Activated effector memory CD4-positive, alpha-beta T cell treated with anti-CD3 and anti-CD28 coated beads, Interleukin-2, amount 50 U/mL, for 16 hours (primary cell): ENCODE measurements at regions not wholly inside any gene's neighbourhood (a gene's known extent, or its start where the extent isn't known, plus 50 kb on each side); places are given as distances from the start of the nearest gene placed in this dataset.

Experiments used
- DNase-seq: peaks from one replicate; pipeline ENCODE4 v3.0.0-alpha.2; 2020

DNA sequence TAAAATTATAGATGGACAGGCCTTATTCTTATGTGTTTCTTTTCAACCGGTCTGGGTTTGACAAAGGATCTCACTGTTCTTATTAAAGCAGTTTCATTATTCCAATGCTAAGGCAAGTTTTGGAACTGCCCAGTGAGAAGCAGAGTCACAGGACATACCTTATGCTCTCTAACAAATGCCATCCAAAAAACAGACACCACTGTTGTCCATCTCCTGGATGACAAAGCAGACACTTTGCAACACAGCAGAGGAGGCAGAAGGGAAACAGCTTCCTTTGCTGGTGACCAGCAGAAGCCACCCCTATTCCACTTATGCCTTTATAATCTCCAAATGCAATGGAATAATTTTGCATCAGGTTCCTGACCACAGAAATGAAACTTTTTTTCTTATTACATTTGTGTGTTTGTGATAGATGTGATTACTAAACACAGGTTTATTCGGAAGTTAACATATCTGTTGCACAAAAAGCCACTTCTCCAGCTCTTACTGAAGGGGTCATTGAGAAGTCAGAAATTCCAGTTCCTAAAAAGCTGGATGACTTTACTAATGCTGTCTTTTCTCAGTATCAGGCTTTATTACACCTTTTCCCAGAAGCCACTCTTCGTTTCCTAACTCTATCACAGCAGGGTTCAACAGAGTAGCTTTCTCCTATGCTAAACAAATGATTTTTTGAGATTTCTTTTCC is 115.6 kb downstream of the BTG1 start:
- DNase-seq = no peak

- no peak for DNase-seq
These were observed 116.5 kb downstream of the BTG1 start for GRCh38 chr12:92029136-92029535.

DNA sequence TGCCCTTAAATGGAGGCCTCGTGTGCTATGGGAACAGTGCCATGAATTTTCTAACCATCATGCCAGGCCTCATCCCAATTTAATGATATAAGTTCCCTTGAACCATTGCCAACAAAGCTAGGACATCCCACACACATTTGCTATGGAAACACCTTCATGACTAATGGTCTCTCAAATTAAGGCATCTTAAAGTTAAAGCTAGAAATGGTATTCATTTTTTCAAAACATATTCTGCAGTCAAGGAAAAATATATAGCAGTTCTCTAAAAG is 117.3 kb downstream of the BTG1 start:
- no peak for DNase-seq

GRCh38 chr12:92027701-92028440 is 117.8 kb downstream of the BTG1 start:
- DNase-seq = no peak

DNA sequence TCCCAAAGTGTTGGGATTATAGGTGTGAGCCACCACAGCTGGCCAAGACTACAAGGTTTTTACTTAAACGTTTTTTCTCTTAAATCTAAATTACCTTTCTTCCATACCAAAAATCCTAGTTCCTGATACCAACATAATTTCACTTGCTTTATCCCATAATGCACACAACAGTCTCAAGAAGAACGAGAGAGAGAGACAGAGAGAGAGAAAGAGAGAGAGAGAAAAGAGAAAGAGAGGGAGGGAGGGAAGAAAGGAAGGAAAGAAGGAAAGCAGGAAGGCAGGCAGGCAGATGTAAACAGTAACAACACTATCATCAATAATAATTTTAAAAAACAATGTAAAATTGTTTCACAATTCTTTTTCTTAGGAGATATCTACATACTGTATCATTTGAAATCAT is 118.4 kb downstream of the BTG1 start:
- no peak for DNase-seq

DNA sequence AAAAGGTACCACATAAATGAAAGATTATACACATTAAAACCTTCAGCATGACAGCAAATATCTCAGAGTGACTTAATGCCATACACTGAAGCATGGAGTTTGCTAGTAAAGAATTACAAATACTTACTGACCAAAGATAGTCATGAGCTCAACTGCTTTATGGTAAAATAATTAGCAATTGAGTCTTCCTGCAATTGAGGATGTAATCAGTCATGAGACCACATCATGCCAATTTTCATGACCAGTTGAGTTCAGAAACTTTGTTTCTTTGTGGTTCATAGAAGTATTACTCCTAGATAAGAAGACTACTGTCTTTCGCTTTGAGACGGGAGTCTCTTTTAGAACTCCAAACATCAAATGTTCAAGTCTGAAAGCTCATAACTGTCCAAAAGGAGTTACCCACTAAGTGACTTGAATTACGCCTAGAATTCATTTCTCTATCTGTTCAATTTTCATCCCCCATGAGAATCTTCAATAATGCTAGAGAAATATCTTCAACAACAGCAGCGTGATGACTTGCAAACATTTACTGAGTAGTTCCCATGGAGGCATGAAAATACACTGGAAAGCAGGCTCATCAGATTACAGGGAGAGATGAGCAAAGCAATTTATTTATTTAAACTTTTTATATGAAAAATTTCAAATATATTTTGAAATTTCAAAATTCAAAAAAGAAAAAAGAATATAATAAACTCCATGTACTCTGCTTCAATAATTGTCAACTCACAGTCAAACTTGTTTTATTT is 120.0 kb downstream of the BTG1 start:
- no peak for DNase-seq

GRCh38 chr12:92022093-92022492 is 123.6 kb downstream of the BTG1 start:
- DNase-seq = no peak

DNA sequence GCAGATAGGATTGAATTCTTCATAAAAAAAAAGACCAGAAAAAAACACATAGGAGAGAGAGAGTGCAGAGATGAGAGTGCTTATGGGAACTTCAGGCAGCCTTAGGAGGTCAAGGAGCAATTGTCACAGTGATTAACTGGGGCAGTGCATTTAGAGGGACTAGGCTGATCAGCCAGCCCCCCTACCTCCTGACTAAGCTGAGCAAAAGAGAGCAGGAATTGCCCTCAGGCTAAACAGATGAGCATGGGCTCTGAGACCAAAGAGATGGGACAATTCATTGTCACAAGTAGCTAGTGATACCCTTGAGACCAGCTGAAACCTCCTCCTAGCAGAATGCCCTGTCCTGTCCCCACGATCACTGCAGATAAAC is 124.0 kb downstream of the BTG1 start:
- no peak for DNase-seq

DNA sequence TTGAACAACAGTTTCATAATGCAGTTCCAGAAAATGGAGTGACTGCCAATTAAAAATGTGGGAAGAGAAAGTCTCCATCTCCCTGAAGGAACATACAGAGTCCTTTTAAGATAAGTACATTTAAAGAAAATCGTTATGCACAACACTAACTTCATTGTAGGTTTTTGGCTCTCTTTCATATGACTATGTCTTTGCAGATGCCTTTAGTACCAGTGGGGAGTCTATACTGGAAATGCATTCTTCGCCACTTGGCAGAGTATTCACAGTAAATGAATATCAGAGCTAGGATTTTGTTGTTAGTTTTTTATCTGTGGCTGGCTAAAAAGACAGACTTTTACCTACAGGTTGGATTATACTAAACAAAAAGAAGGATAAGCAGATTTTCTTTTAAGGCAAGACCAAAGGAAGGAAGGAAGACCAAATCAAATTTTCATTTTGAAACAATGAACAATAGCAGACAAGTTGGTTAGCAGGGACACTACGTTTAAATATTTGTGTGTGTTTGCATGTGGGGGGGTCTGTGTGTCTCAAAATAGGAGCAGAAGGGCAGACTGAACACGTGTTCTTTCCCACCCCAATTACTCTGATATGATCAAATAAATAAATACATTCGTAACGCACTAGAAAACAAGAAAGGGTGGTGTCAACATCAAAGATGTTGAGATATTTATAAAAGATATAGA is 124.5 kb downstream of the BTG1 start:
- no peak for DNase-seq

GRCh38 chr12:92019491-92020277 is 126.0 kb downstream of the BTG1 start:
- no peak for DNase-seq

DNA sequence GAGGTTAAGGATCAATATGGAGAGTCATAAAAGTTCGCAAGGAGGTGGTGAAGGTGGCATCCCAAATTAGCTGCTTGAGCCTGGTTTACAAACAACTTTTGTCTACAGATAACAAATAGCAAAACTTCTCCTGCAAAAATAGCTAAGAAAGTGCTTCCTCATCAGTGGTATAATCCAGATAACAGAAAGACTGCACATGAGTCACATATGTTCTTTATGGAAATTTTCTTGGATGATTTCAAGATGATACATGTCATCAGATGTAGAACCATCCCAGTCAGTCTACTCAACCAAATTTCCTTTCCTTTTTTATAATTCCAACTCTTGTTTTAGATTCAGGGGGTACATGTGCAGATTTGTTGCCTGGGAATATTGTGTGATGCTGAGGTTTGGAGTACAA is 133.0 kb downstream of the BTG1 start:
- no peak for DNase-seq

GRCh38 chr12:92010853-92011701 is 134.6 kb downstream of the BTG1 start:
- no peak for DNase-seq

- no peak for DNase-seq
These were observed 135.3 kb downstream of the BTG1 start for GRCh38 chr12:92010368-92010767.

DNA sequence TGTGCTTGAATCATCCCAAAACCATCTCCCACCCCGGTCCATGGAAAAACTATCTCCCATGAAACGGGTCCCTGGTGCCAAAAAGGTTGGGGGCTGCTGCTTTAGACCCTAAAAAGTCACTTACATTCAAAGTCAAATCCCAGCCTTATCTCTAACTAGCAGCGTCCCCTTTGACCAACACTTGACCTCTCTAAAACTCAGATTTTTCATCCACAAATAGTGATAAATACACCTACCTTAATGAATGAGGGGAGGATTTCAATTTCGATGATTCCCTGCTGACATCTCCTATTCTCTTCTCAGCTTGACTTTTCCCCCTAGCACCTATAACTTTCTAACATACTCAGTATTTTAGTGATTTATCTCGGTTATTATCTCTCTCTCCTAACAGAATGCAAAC is 137.3 kb downstream of the BTG1 start:
- DNase-seq = no peak

- DNase-seq = no peak
These were observed 137.9 kb downstream of the BTG1 start for GRCh38 chr12:92007787-92008186.

DNA sequence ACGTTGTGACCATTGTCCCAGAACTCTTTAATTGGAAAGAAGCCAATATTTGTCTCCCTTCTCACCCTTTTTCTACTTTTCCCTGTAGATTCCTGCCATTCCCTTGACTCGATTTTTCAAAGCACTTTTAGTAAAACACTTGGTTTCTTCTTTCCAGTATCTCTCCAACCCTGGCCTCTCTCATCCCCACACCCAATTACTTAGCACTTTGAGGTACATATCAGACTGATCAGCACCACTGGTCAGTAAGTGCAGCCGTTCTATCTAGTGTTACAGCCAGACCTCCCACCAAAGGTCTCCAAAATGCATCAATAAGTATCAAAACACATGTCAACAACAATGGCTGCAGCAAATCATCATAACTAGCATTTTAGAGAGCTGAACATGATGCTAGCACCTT is 141.9 kb downstream of the BTG1 start:
- DNase-seq = no peak

DNA sequence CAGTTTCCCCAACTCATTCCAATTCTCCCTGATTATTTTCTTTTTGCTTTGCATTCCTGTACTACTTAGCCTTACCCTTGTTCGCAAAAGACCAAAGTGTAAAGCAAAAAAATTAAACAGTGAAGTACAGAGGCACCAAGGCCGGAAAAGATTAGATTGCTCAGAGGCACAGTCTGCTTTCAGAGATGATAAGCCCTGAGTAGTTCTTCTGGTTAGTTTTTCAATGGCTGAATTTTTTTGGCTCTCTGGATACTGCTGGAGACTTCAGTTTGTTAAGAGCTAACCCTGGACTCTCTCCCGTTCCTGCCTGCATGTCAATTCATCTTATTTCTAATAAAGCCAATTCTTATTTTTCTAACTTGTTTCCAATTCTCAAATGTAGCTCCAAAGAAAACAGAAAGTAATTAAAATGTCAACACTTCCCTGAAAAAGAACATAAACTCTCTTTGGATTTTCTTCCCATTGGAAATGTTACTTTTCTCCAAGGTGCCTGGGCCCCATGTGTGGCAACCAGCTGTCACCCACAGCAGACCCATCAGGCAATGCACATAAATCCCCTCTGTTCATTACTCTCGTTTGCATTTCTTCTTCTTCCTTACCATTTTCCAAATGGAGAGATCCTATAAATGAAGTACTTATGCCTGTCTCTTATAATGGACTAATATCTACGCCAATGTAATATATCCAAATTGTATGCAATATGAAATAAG is 142.8 kb downstream of the BTG1 start:
- DNase-seq = no peak

- DNase-seq = no peak
These were observed 143.4 kb downstream of the BTG1 start for GRCh38 chr12:92002195-92002649.

DNA sequence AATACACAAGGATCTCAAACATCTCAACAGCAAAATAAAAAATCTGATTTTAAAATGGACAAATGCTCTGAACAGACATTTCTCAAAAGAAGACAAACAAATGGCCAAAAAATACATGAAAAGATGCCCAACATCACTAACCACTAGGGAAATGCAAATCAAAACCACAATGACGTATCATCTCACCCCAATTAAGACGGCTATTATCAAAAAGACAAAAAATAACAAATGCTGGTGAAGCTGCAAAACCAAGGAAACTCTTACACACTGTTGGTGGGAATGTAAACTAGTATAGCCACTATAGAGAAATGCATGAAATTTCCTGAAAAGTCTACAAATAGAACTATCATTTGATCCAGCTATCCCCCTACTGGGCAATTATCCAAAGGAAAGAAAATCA is 145.0 kb downstream of the BTG1 start:
- DNase-seq = no peak

DNA sequence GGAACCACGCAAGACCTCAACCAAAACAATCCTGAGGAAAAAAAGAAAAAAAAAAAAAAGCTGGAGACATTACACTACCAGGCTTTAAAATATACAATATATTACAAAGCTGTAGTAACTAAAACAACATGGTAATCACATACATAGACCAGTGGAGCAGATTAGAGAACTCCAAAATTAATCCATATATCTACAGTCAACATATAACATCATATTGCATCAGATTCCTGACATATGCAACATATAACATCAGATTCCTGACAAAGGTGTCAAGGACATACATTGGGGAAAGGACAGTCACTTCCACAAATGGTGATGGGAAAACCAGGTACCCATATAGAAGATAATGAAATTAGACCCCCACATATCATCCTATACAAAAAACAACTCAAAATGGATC is 145.8 kb downstream of the BTG1 start:
- DNase-seq = no peak

- DNase-seq = no peak
These were observed 147.3 kb downstream of the BTG1 start for GRCh38 chr12:91998316-91998715.
